HG02759 (cell line): ENCODE measurements at regions not wholly inside any gene's neighbourhood (a gene's known extent, or its start where the extent isn't known, plus 50 kb on each side); places are given as distances from the start of the nearest gene placed in this dataset.
"Not testable (repeated sequence)": the region's sequence is repeated elsewhere in the genome, so short reads cannot be mapped to it uniquely, and the experiment has no call there.

Experiments
- ATAC-seq: cut with Tn5 transposase; IDR thresholded peaks from one replicate; pipeline ENCODE4 v1.9.1; 2021; ENCODE audit warnings: mild to moderate bottlenecking, moderate library complexity; ENCODE audit not compliant: unreplicated experiment

- no peak for ATAC-seq
Measured at GRCh38 chr4:29704059-29704458, 1016.1 kb upstream of the PCDH7 start.

GRCh38 chr4:29708473-29708872, 1011.7 kb upstream of the PCDH7 start:
- no peak for ATAC-seq

GRCh38 chr4:29710519-29710918, 1009.6 kb upstream of the PCDH7 start:
- ATAC-seq, result no peak

- no peak for ATAC-seq
Measured at GRCh38 chr4:29711226-29711625, 1008.9 kb upstream of the PCDH7 start.

- ATAC-seq, result no peak
Measured at GRCh38 chr4:29717287-29718057, 1002.7 kb upstream of the PCDH7 start.

GRCh38 chr4:29718136-29718535, 1002.0 kb upstream of the PCDH7 start:
- no peak for ATAC-seq

GRCh38 chr4:29722253-29722652, 997.9 kb upstream of the PCDH7 start:
- no peak for ATAC-seq

- ATAC-seq, result no peak
Measured at GRCh38 chr4:29726938-29727337, 993.2 kb upstream of the PCDH7 start.

- no peak for ATAC-seq
Measured at GRCh38 chr4:29734343-29735213, 985.6 kb upstream of the PCDH7 start.

- ATAC-seq, result no peak
Measured at GRCh38 chr4:29756966-29757365, 963.2 kb upstream of the PCDH7 start.

GRCh38 chr4:29762151-29762550, 958.0 kb upstream of the PCDH7 start:
- no peak for ATAC-seq

GRCh38 chr4:29770627-29771026, 949.5 kb upstream of the PCDH7 start:
- ATAC-seq, result no peak

GRCh38 chr4:29788123-29788522, 932.0 kb upstream of the PCDH7 start:
- not testable (repeated sequence) for ATAC-seq

- ATAC-seq, result no peak
Measured at GRCh38 chr4:29805245-29805644, 914.9 kb upstream of the PCDH7 start.

GRCh38 chr4:29805916-29806480, 914.2 kb upstream of the PCDH7 start:
- ATAC-seq, result no peak

GRCh38 chr4:29817961-29818360, 902.2 kb upstream of the PCDH7 start:
- ATAC-seq, result no peak

GRCh38 chr4:29829067-29829466, 891.1 kb upstream of the PCDH7 start:
- ATAC-seq, result no peak

- no peak for ATAC-seq
Measured at GRCh38 chr4:29852537-29852936, 867.6 kb upstream of the PCDH7 start.

- no peak for ATAC-seq
Measured at GRCh38 chr4:29853833-29854232, 866.3 kb upstream of the PCDH7 start.

GRCh38 chr4:29861307-29861706, 858.9 kb upstream of the PCDH7 start:
- no peak for ATAC-seq

- ATAC-seq, result no peak
Measured at GRCh38 chr4:29867412-29867811, 852.8 kb upstream of the PCDH7 start.

- ATAC-seq, result no peak
Measured at GRCh38 chr4:29900336-29900735, 819.8 kb upstream of the PCDH7 start.
